DND-41 (cell line): ENCODE measurements at regions not wholly inside any gene's neighbourhood (a gene's known extent, or its start where the extent isn't known, plus 50 kb on each side); places are given as distances from the start of the nearest gene placed in this dataset.

Experiments used
- CTCF ChIP-seq: IDR thresholded peaks from 2 replicates; pipeline ENCODE4 v1.5.1; 2012; ENCODE audit warnings: borderline replicate concordance, low read length, moderate library complexity, mild to moderate bottlenecking; ENCODE audit not compliant: poor library complexity, severe bottlenecking; ENCODE audit errors: extremely low read depth
- EZH2 ChIP-seq: IDR thresholded peaks from 3 replicates; pipeline ENCODE4 v1.6.1; 2012; ENCODE audit warnings: borderline replicate concordance, low read depth, mild to moderate bottlenecking, moderate library complexity, low read length, inconsistent platforms; ENCODE audit not compliant: severe bottlenecking

GRCh38 chr22:22825213-22825593 lies 62.4 kb upstream of the IGLL5 start:
- no peak for TF ChIP-seq EZH2
- no peak for TF ChIP-seq CTCF
